SK-N-SH treated with all-trans-retinoic acid at 6 μM for 48 hours (cell line): ENCODE measurements at regions not wholly inside any gene's neighbourhood (a gene's known extent, or its start where the extent isn't known, plus 50 kb on each side); places are given as distances from the start of the nearest gene placed in this dataset.

Experiments
- ZFP30 ChIP-seq: fragments of 450-650 bp; formaldehyde crosslinking; IDR thresholded peaks from 2 replicates; pipeline ENCODE4 v1.5.0; 2022; ENCODE audit warnings: mild to moderate bottlenecking, moderate library complexity
- ZNF70 ChIP-seq: fragments of 450-650 bp; formaldehyde crosslinking; IDR thresholded peaks from 2 replicates; pipeline ENCODE4 v1.5.0; 2020; ENCODE audit warnings: mild to moderate bottlenecking, moderate library complexity
- TF ChIP-seq, protein P1 (sequence below): fragments of 250-450 bp; sonication (Bioruptor Pico); IDR thresholded peaks from 2 replicates; pipeline ENCODE4 v1.5.1; 2020; ENCODE audit warnings: low read depth, mild to moderate bottlenecking, moderate library complexity
- TF ChIP-seq, protein P2 (sequence below): fragments of 250-450 bp; sonication (Bioruptor Pico); IDR thresholded peaks from 2 replicates; pipeline ENCODE4 v1.8.0; 2020; ENCODE audit warnings: mild to moderate bottlenecking, moderate library complexity, borderline replicate concordance

DNA sequence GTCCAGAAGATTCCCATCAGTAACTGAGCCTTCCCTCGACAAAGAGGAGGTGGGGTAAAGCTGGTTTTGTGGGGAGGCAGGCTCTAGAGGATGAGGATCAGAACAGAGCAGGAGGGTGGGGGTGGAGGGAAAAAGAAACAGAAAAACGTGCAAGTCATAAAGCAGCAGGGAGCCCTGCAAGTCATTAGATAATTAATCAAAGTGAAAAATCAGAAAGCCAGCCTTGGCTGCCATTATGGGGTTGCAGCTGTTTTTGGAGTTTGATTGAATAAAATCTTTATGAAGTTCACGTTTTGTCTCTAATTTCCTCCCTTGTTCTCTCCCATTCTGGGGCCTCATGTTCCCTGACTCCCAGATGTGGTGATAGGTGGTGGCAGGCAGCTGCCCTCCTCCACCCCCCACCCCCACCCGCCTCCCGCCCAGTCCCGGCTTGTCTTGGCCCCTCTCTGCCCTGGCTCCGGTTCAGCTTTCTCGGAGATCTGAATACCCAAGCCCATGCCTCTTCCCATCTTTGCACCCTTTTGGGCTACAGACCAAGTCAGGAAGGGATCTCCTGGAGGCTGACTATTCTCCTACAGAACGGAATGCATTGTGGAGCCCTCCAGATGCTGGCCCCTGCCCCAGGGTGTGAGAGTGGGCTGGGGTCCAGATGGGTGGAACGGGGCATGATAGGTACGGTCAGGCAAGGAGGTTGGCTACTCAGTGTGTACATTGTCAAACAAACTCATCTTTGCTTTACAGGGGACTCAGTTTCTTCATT, 141.8 kb downstream of the CDC5L start:
- TF ChIP-seq ZNF70 (CRISPR knock-in tag) (no peak), ZFP30 (CRISPR knock-in tag) (no peak)
- TF ChIP-seq, protein P1, sequence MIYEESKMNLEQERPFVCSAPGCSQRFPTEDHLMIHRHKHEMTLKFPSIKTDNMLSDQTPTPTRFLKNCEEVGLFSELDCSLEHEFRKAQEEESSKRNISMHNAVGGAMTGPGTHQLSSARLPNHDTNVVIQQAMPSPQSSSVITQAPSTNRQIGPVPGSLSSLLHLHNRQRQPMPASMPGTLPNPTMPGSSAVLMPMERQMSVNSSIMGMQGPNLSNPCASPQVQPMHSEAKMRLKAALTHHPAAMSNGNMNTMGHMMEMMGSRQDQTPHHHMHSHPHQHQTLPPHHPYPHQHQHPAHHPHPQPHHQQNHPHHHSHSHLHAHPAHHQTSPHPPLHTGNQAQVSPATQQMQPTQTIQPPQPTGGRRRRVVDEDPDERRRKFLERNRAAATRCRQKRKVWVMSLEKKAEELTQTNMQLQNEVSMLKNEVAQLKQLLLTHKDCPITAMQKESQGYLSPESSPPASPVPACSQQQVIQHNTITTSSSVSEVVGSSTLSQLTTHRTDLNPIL (CRISPR knock-in tag) = no peak
- TF ChIP-seq, protein P2, sequence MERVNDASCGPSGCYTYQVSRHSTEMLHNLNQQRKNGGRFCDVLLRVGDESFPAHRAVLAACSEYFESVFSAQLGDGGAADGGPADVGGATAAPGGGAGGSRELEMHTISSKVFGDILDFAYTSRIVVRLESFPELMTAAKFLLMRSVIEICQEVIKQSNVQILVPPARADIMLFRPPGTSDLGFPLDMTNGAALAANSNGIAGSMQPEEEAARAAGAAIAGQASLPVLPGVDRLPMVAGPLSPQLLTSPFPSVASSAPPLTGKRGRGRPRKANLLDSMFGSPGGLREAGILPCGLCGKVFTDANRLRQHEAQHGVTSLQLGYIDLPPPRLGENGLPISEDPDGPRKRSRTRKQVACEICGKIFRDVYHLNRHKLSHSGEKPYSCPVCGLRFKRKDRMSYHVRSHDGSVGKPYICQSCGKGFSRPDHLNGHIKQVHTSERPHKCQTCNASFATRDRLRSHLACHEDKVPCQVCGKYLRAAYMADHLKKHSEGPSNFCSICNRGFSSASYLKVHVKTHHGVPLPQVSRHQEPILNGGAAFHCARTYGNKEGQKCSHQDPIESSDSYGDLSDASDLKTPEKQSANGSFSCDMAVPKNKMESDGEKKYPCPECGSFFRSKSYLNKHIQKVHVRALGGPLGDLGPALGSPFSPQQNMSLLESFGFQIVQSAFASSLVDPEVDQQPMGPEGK (CRISPR knock-in tag) = no peak
